Activated T-cell treated with anti-CD3 and anti-CD28 coated beads for 4 hours (primary cell): ENCODE measurements at regions not wholly inside any gene's neighbourhood (a gene's known extent, or its start where the extent isn't known, plus 50 kb on each side); places are given as distances from the start of the nearest gene placed in this dataset.
"Not testable (repeated sequence)": the region's sequence is repeated elsewhere in the genome, so short reads cannot be mapped to it uniquely, and the experiment has no call there.

Source experiments
- DNase-seq: peaks from one replicate; pipeline ENCODE4 v3.0.0-alpha.2; 2020

DNA sequence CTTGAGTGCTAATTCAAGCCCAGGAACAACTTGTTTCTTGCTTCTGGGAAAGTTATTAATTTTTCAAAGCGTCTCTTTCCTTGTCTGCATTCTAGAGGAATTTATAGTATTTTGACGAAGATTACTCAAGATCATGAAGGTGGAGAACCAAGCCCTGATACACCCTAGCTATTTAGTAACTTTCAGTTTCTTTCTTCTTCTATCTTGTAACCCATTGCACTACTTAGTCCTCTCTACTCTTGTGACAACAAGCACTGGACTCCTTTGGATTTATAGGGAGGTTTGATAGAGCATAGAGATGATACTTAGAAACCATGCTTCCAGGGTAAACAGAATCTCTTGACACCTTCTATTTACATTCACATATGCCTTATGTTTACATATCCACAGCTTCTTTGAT lies 203.3 kb upstream of the GRM7 start:
- no peak for DNase-seq

DNA sequence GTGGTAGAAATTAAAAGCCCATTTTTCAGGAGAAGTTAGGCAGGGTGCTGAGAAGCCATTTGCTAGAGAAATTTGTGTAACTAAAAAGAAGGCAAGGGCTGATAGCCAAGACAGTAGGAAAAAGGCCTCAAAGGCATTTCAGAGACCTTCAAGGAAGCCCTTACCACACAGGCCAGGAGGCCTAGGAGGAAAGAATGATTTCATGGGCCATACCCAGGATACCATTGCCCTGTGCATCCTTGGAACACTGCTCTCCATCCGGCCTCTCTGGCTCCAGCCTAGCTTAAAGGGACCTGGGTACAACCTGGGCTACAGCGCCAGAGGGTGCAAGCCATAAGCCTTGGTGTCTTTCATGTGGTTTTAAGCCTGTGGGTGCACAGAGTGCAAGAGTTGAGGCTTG lies 193.6 kb upstream of the GRM7 start:
- no peak for DNase-seq

DNA sequence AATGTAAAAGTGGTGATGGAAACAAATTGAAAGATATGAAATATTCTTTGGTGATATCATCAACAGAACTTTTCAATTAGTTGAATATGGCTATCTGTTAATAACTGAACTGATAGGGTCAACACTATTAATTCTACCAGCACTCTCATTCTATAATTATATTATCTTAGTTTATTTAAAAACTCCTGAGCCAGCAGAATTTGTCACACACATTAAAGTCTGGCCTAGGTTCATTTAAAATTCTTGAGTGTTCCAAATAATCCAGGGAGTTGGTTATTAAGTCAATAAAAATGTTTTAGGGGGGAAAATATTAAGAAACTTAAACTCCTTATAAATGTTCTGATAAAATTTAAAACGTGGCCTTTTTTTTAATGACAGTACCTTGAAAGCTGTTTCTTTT lies 189.6 kb upstream of the GRM7 start:
- no peak for DNase-seq

DNA sequence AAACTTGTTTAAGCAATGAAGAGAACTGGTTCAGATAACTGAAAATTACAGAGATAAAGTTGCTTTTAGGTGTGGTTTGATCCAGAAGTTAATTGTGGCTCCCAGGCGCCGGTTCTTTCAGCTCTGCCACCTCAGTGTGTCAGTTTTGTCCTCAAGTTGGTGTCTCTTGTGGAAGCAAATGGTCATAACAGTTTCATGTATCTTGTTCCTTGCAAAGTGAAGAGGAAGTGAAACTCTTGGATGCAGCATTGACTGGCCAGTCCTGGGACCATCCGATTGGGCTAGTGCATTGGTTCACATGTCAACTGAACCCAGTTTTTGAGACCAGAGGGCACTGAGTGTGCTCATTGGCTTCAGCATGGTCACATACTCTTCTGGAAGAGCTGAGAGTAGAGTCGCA lies 181.4 kb upstream of the GRM7 start:
- no peak for DNase-seq

DNA sequence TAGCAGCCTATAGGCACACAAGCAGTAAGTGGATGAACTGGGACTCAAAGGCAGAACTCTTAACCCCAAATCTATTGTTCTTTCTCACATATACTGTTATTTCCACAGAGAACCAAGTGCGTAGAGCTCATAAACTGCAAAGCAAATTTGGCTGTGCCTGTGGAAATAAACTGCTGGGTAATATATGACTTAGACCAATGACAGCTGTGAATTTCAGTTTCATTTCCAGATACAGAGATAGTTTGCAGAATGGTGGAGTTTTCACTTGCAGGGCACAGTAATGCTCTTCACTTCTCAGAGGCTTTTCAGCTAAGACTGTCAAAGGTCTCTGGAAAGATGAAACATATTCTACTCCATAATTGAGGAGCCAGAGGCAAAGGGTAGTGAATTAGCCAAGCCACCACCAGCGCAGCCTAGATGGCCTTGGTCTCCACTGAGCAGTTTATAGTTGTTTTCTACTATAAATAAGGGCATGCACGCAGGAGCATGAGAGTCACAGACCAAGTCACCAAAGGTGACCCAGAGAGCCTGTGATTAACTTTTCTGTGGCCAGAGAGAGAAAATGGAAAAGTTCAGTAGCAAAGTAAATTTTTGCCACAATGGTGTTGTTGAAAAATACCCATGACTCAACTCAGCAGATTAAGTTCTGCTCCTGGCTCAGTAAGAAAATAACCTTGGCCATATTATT lies 180.7 kb upstream of the GRM7 start:
- DNase-seq, result no peak

DNA sequence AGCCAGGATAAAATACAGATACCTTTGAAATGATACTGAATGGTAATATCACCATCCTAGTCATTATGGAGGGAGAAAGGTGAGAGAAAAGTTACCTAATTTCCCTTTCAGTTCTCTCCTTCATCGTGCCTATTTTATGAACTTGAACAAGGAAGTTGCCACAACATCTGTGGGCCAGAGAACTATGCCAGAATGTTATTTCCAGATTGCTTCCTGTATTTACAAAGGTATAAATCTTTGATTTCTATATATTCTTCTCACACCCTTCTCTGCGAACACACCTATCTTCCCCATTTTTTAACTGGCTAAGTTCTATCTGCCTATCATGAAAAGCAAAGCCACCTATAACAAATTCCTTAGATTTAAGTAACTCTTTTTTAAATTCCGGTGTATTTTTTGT lies 163.6 kb upstream of the GRM7 start:
- DNase-seq, result no peak

DNA sequence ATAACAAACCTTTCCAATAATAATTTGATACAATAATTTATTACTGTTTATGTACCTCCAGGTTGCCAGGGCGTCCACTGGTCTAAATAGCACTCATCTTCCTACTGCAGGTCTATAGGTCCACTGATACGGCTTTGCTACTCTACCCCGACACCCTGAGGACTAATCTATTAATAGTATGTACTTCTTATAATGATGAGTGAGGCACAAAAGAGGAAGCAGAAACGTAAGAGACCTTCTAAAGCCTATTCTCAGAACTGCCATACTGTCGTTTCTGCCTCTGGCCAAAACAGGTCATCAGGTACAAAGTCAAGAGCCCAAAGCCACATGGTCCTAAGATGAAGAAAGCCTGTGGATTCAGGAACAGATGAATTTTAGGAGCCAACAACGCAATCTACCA lies 163.2 kb upstream of the GRM7 start:
- DNase-seq, result no peak

DNA sequence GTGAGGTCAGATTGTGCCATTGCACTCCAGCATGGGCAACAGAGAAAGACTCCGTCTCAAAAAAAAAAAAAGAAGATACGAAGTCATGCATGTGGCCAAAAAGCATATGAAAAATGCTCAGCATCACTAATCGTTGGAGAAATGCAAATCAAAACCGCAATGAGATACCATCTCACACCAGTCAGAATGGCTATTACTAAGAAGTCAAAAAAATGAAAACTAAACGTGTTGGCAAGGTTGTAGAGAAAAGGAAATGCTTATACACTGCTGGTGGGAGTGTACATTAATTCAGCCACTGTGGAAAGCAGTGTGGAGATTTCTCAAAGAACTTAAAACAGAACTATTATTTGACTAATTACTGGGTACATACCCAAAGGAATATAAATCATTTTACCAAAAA lies 156.1 kb upstream of the GRM7 start:
- DNase-seq, result not testable (repeated sequence)

DNA sequence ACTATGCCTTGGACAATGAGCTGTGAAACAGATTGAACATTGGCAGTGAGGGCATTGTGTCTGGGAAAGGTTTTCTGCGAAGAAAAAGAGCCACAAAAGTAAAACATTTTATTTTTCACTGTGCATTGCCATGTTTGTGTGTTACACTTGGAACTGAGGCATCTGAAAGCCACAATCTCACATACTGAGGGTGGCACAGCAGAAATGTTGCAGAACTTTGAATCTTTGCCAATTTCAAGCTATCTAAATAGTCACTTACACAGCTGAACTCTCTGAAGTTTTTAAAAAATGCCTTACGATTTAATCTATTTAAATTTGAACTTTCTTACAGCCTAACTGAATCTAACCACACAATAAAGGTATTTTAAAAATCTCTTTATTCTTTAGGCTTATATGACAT lies 154.1 kb upstream of the GRM7 start:
- no peak for DNase-seq

DNA sequence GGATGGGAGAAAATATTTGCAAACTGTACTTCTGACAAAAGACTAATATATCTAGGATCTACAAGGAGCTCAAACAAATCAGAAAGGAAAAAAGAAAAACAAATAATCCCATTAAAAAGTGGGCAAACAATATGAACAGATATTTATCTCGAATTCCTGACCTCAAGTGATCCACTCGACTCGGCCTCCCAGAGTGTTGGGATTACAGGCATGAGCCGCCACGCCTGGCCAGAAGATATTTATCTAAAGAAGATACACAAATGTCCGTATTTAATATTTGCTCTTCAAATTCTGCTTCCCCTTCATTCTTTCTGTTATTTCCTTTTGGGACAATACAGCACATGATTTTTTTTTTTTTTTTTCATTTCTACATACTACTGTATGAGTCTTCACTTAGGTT lies 151.7 kb upstream of the GRM7 start:
- DNase-seq, result no peak

DNA sequence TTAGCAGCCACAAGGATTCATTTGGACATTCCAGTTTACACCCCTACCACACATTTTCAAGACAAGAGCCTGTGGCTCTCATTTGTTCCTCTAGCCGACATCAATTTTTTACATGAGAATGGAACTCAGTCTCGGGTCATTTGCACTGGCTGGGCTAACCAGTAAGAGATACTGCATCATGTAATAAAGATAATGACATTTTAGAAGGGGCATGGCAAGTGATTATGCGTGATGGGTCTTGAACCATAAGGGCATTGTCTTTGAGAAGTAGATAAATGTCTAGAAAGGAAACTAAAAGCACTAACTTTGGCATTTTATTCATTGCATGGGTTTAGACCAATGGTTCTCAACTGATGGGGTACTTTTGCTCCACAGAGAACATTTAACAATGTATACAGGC lies 146.0 kb upstream of the GRM7 start:
- no peak for DNase-seq

DNA sequence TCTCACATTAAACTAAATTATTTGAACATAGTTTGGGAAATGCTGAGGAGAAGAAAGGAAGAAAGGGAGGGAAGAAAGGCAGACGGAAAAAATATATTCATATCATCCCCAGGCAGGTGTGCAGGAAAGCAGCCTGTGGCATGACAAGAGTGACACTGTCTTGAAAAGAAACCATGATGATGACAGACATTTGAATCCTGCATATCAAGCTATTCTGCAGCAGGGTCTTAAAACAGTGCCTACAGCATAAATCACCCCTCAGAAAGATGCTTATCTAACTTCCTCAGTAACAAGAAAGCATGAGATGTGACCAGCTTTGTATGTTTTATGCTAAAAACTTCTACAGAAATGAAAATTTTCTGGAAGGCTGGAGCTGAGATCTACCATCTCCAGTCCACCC lies 144.5 kb upstream of the GRM7 start:
- DNase-seq, result no peak

DNA sequence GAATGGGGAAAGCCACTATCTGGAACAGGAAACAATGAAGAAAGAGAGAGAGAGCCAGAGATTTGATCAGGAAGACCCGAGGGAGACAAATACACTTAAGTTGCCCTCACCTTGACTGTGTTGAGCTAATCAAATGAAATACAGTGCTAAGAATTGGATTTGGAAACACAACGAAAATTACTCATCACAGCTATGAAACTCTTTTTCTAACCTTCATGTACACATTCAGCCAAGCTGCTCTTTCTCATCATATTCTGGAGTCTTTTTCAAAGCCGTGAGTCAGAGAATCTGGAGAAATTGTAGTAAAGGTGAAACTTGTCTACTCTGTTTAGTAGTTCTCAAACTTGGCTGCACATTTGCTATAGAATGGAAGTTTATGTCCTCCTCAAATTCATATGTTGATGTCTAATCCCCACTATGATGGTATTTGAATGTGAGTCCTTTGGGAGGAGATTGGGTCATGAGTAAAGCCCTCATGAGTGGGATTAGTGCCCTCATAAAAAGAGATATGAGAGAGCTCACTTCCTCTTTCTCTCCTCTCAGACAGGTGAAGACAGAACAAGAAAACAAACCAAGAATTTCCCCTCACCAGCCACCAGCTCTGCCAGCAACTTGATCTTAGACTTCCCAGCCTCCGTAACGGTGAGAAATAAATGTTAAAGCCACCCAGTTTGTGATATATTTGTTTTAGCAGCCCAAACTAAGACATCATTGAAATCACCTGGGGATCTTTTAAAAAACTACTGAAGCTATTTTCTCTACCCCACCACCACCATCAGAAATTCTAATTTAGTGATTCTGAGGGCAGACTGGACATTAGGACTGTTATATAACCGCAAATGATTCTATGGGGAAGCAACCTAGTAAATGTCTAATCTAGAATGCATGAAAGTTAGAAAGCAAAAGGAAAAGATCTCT lies 143.6 kb upstream of the GRM7 start:
- no peak for DNase-seq

DNA sequence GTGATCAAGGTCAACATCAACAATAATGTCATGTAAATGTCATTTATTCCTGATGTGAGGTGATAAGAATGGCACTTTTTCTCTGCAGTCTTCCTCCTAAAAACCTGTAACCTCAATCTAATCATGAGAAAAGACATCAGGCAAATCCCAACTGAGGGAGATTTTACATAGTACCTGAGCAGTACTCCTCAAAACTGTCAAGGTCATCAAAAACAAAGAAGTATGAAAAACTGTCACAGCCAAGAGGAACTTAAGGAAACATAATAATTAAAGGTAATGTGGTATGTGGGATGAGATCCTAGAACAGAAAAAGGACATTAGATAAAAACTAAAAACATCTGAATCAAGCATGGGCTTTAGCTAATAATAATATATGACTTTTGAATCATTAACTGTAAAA lies 140.9 kb upstream of the GRM7 start:
- DNase-seq, result no peak

DNA sequence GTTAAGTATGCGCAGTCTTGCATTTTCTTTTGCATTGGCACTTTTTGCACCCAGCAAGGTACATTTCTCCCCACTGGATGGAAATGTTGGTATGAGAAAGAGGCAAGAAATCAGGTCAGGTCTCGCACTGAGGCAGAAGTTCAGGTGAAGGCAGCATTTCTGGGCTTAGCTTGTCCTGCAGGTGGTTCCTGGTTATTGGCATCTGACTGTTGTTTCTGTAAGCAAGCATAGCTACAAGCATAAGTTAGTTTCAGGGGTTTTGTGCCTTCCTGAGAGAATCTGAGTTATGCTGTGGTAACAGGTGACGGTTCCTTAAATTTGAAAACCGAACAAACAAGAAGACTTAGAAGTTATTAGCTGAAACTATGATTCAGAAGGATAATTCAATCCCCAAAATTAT lies 139.4 kb upstream of the GRM7 start:
- DNase-seq, result no peak

DNA sequence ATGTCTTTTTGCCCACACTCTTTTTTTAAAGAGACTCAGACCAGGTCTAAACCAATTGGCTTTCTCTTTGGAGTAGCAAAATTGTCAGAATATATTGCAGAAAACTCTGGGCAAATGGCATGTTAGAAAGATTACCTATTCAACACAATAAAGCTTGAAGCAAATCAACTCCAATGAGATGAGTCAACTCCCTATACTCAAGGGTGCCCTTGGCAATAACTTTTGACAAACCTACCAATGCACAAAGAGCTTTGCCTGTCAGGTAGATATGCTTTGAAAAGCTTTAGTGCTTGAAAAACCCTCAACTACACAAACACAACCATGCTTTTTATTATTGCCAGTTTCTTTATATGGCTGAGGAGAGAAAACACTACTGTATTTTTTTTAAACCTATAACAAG lies 137.7 kb upstream of the GRM7 start:
- no peak for DNase-seq

DNA sequence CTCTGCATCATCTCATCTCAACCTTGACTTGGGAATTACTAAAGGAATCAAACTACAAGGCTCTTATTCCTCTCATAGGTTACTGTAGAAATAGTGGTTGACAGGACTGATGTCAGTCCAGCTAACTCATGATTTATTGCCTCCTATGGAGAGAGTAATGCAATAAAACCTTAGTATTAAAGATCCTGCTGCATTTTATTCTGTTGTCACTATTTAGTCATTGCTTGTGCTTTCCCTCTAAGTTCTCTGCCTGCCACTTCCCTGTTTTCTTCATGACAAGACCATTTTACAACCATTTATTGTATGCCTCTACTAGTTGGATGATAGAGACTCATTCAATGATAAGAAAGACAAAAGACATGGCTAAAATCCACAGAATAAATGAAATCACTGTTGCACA lies 134.1 kb upstream of the GRM7 start:
- DNase-seq, result no peak

DNA sequence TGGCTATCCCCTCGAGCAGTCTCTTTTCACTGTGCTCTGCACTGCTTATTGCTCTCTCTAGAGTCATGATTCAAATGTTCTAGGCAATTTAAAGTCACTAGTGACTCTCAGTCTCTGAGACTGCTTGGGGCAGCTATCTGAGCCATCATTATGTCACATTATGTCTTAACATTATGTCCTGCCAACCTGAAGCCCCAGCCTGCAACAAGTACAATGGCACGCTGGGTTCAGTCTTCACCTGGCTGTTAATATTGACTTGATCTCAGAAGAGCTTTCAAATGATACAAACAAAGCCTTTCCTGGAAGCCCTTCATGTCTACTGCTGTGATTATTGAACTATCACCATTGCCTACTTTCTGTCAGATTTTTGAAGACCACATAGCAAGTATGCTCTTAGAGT lies 128.1 kb upstream of the GRM7 start:
- DNase-seq, result no peak

DNA sequence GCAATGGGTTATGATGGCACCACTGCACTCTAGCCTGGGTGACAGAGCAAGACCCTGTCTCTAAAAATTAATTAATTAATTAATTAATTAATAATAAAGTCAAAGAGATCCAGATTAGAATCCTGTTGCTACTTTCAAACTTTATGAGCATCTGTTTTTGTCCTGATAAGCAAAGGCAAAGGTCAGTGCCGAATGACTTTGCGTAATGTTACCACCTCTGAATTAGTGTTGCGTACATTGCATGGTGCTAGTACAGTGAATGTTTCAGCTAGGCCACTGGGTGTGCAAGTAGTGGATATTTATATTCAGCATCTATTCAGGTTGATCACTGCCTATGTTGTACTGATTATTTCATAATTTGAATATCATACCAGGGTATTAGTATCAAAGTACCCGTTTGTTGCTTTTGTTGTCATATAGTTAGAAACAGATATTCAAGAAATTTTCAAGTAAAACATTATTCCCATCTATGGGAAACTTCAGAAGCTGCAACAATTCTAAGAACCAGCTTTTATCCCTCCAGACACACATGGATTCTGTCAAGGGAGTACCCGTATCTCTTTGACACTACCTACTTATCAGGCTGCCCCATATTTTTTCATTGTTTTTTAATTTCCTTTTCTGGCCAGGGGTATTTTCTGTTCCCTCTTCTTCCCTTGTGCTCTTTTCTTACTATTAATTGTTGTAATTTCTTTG lies 127.1 kb upstream of the GRM7 start:
- DNase-seq, result no peak

DNA sequence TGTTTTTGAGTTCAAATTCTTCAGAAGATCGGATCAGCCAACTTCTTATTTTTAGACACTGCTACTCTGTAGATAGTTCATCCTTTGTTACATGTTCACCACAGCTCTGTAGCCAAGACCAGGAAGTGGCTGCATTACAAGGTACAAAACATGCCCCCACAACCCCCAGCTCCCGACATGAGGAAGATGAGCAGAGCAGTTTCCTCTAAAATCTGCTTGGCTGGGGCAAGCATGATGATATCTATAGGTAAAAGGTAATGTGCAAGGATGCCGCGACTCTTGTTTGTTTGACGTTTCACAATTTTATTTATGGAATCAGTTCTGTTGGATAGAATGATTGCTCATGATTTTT lies 126.5 kb upstream of the GRM7 start:
- DNase-seq, result no peak

DNA sequence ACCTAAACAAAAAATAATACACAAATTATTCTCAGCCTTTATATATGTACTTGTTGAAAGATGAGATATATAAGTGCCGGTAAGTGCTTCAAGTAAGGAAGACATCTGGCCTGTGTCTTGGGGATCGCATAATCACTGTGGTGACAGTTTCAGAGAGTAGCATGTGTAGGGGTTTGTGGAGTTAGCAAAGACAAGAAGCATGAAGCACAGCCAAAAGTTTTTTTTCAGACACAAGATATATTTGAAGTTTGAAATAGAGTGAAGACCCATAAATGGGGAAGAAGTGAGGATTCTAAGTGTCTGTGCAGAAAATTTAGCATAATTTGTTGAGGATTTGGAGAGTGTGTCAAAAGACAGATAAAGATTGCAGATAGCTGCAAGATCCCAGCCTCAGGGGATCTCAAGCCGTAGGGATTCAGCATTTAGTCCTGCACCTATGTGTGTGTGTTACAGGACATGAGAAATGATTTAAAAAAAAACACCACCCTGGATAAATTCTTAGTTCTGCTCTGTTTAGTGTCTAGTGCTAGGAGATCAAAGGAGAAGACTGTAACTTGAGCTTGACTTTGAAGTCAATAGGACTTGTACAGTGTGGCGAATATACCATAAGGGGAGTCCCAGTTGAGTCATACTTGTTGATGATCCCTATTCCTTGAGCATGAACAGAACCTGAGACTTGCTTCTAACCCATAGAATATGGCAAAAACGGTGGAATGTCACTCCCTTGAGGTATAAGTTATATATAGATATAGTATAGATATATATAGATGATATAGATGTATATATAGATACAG lies 123.9 kb upstream of the GRM7 start:
- DNase-seq, result no peak

DNA sequence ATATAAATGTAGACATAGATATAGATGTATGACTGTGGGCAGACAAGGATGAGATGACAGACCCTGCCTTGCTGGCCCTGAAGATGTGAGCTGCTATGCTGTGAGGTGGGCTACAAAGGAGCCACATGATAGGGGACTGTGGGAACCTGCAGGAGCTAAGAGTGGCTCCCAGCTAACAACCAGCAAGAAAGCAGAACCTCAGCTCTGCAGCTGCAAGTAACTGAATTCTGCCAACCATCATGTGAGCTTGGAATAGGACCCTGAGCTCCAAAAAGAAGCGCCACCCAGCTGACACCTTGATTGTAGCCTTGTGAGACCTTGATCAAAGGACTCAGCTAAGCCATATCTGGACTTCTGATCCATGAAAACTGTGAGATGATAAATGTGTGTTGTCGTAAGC lies 123.3 kb upstream of the GRM7 start:
- DNase-seq, result no peak

DNA sequence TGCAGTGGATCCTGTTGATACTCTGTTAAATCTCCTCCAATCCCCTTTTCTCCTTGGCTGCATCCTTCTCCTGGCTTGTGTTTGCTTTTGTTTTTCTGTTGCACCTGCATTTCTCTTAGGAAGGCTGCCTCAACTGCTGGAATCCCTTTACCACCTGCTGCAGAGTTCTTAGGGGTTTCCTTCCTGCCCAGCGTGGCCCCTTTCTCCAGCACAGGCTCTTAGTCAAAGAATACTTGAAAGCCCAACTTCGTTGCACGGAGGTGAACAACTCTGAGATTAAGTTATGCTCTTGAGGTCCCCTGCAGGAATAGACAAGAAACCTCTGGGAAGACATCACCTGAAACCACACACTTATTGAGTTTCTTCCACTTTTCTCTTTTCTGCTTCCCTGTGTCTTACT lies 121.6 kb upstream of the GRM7 start:
- no peak for DNase-seq
